Spinal cord (tissue), 9 donors: ENCODE measurements at regions not wholly inside any gene's neighbourhood (a gene's known extent, or its start where the extent isn't known, plus 50 kb on each side); places are given as distances from the start of the nearest gene placed in this dataset.
"Not testable (repeated sequence)": the region's sequence is repeated elsewhere in the genome, so short reads cannot be mapped to it uniquely, and the experiment has no call there.

Source experiments
- DNase-seq, 6 donors: peaks; one replicate each; pipeline versions ENCODE4 v3.0.0 to v3.0.0-alpha.2; 2013 to 2015; ENCODE audit warnings: low spot score in 6 of 6, low read depth in 4 of 6
- H3K27ac ChIP-seq: one replicate; pipeline ENCODE4 v1.5.1; 2013; ENCODE audit warnings: low read depth, low read length, control low read depth
- H3K27me3 ChIP-seq: one replicate; pipeline ENCODE4 v1.6.1; 2013; ENCODE audit warnings: low read length; ENCODE audit not compliant: control insufficient read depth, insufficient read depth
- H3K36me3 ChIP-seq: one replicate; pipeline ENCODE4 v1.6.1; 2013; ENCODE audit warnings: low read length; ENCODE audit not compliant: control insufficient read depth, insufficient read depth
- H3K4me1 ChIP-seq: one replicate; pipeline ENCODE4 v1.6.1; 2013; ENCODE audit warnings: low read length; ENCODE audit not compliant: control insufficient read depth, insufficient read depth
- H3K4me3 ChIP-seq: one replicate; pipeline ENCODE4 v1.5.1; 2013; ENCODE audit warnings: low read depth, low read length, control low read depth
- H3K9me3 ChIP-seq: one replicate; pipeline ENCODE4 v1.6.1; 2013; ENCODE audit warnings: low read length; ENCODE audit not compliant: control insufficient read depth, insufficient read depth
- WGBS: methylation state at CpG from one replicate; pipeline ENCODE4 v1.1.5; 2013; ENCODE audit warnings: missing lambda C conversion rate; ENCODE audit not compliant: insufficient coverage; 5-methylcytosine and 5-hydroxymethylcytosine counted together
- donor health status: healthy.

DNA sequence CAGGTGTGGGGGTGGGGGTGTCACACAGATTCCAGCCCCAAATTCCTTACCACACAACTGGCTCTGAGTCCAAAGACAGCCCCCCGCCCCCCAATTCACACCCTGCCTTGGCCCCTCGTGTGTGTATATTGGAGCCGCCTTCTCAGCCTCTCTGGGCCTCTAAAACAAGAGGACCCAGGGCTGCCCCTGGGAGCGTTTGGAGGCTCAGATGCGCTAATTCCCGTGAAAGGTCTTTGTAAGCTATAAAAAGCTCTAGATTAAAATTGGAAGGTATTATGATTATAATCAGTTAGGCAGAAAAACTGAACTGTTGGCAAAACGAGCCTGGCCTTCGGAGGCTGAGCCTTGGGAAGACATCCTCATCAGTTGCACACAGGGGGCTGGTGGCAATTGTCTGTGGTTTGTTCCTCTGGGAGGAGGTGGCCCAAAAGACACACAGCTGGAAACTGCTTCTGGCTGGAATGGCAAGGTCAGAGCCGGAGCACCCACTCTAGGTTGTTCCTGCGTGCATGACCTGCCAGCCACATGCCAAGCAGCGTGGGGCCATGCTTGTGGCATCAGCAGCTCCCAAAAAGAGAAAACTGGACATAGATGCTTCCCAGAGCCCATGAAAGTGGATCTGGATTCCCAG lies 118.5 kb downstream of the PHETA1 start:
- 62% methylated on average over 9 of the region's 11 CpGs for WGBS
- Histone ChIP-seq H3K4me3 (no peak overlapping the region), H3K36me3 (no peaks in the 10 kb centered on the region), H3K27me3 (no peaks in the 10 kb centered on the region), H3K27ac (no peak overlapping the region), H3K9me3 (no peaks in the 10 kb centered on the region), H3K4me1 (peaks cover 18% of the 10 kb centered on the region)
- no peak for DNase-seq

DNA sequence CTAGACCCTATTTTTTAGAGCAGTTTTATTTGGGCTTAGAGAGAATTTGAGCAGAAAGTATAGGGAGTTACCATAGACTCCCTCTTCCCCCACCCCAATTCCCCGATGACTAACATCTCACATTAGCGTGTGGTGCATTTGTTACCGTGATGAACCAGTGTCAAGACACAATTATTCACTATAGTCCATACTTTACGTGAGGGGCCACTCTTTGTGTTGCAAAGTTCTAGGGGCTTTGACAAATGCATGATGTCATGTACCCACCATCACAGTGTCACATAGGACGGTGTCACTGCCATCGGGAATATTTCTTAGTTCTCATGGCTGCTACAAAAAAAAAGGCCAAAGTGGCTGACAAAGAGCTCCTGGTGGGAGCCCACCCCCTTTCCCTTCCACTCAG lies 119.1 kb downstream of the PHETA1 start:
- DNase-seq: no peak
- no peak overlapping the region for H3K4me3 ChIP-seq
- peaks cover 18% of the 10 kb centered on the region for H3K4me1 ChIP-seq
- no peak overlapping the region for H3K27ac ChIP-seq
- H3K36me3 ChIP-seq: no peaks in the 10 kb centered on the region
- H3K9me3 ChIP-seq: no peaks in the 10 kb centered on the region
- no peaks in the 10 kb centered on the region for H3K27me3 ChIP-seq
- 77% methylated on average over 4 of the region's 6 CpGs for WGBS

DNA sequence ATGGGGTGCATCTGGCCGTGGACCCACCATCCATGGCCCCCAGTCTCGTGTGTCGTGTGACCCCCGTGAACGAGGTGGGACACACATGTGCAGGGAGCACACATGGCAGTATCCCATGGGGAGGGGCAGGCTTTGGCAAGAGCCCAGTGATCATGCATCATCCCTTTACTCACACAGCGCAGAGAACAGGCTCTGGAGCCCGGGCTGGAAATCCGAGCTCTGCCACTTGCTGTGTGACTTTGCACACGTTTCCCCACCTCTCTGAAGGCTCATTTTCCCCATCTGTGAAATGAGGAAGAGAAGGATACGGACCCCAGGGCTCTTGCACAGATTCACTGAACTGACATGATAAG lies 119.9 kb downstream of the PHETA1 start:
- peak in 1 of 6 donors; percentile 84 for DNase-seq
- no peak overlapping the region for H3K27ac ChIP-seq
- no peaks in the 10 kb centered on the region for H3K36me3 ChIP-seq
- H3K4me3 ChIP-seq: no peak overlapping the region
- H3K4me1 ChIP-seq: peaks cover 18% of the 10 kb centered on the region
- H3K9me3 ChIP-seq: no peaks in the 10 kb centered on the region
- WGBS: 55% methylated on average over 7 of the region's 10 CpGs
- H3K27me3 ChIP-seq: no peaks in the 10 kb centered on the region

GRCh38 chr12:111248236-111249017 lies 120.5 kb downstream of the PHETA1 start:
- Histone ChIP-seq H3K4me3 (no peak overlapping the region), H3K27me3 (no peaks in the 10 kb centered on the region), H3K9me3 (no peaks in the 10 kb centered on the region), H3K27ac (no peak overlapping the region), H3K4me1 (peaks cover 18% of the 10 kb centered on the region), H3K36me3 (no peaks in the 10 kb centered on the region)
- peak in 2 of 6 donors; percentile 64 to 91 for DNase-seq
- 48% methylated on average over 11 of the region's 13 CpGs for WGBS

DNA sequence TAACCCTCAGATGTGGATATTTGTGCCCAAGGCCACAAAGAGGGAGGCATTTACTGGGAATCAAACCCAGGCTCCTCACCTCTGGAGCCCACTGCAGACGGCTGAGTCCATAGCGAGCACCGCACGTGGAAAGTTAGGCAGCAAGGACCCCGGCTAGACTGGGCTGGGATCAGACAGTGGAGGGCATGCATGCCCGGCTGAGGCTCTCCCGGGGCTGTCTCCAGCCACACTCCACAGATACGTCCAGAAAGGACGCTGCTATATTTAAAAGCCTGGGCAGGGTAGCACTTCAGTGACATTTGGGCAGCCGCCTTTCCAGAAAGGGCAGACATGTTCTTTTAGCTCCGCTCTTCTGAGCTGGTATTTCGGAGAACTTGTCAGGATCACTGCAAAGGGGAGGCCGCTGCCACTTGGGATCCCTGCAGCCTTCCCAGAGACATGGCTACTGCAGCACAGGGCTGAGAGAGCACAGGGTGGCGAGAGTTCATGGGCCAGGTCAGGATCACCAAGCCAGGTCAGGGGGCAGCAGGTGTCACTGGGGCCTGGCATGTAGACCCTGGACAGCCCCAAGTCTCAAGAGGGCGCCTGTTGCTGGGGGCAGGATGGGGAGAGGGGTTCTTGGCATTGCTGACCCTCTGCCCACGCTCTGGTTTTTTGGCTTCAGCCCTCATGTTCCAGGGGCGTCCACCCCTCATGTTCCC lies 121.7 kb downstream of the PHETA1 start:
- WGBS: 87% methylated on average over 16 of the region's 17 CpGs
- Histone ChIP-seq H3K4me1 (peaks cover 18% of the 10 kb centered on the region), H3K9me3 (no peaks in the 10 kb centered on the region), H3K27ac (no peak overlapping the region), H3K4me3 (no peak overlapping the region), H3K27me3 (no peaks in the 10 kb centered on the region), H3K36me3 (no peaks in the 10 kb centered on the region)
- DNase-seq: no peak

DNA sequence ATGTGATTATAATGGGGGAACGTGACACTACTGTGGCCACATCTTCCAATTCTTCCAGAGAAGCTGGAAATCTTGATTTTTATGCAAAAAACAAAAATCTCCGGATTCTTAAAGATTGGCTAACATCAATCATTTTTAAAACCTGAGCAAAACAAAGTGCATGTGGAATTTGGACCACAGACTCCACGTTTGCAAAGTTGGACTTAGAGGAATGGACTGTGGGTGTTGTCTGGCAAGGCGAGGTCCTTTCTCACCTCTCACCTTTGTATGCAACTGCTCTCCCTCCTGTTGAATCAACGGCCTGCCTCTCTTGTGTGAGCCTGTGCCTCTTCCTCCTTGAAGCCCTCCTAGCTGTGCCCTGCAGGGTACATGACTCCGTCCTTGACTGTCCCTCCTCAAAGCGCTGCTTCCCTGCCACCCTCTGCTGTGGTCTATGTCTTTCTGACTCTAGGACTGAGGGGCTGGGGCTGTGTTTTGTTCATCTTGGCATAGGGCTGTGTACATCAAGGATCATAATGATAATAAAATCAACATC lies 122.4 kb downstream of the PHETA1 start:
- no peaks in the 10 kb centered on the region for H3K27me3 ChIP-seq
- DNase-seq: no peak
- WGBS: 86% methylated on average over 1 of the region's 7 CpGs

DNA sequence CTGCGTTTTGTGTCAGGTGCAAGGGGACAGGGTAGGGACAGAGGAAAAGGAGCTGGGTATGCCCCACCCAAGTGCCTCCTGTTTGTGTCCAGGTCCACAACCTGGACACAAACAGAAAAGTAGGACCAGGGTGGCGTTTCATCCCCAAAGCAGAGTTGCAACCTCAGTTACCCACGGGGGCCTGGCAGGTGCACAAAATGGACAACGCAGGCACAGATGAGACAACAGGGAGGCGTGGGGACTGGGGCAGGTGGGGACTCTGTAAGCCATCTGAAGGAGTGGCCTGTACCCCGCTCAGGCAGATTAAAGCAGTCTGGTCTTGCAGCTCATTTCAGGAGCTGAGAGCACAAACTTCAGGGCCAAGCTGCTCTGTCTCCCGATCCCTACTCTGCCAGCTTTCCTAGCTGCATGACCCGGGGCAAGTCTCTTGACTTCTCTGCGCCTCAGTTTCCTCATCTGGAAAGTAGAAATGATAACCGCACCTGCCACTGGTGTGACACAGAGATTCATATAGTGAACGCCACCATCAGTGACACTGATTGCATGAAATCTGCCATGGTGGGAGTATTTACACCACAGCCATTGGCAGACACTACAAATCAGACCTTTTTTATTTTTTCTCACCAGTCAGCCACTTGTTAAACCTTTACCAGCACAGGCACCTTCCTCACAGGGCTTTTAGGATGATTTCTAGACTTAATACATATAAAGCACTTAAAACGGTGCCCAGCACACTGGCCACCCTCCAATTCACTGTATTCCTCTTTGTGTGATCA lies 123.0 kb downstream of the PHETA1 start:
- no peaks in the 10 kb centered on the region for H3K36me3 ChIP-seq
- no peaks in the 10 kb centered on the region for H3K27me3 ChIP-seq
- no peak for DNase-seq
- no peak overlapping the region for H3K27ac ChIP-seq
- H3K4me3 ChIP-seq: no peak overlapping the region
- WGBS: 94% methylated on average over 11 of the region's 12 CpGs
- H3K4me1 ChIP-seq: peaks cover 18% of the 10 kb centered on the region
- no peaks in the 10 kb centered on the region for H3K9me3 ChIP-seq

More for the DNA sequence above, 122.4 kb downstream of the PHETA1 start:
- Histone ChIP-seq H3K4me1 (peaks cover 18% of the 10 kb centered on the region), H3K9me3 (no peaks in the 10 kb centered on the region), H3K27ac (no peak overlapping the region), H3K4me3 (no peak overlapping the region), H3K36me3 (no peaks in the 10 kb centered on the region)

GRCh38 chr12:111244673-111245072 lies 124.2 kb downstream of the PHETA1 start:
- DNase-seq: no peak
- H3K36me3 ChIP-seq: no peaks in the 10 kb centered on the region
- H3K9me3 ChIP-seq: no peaks in the 10 kb centered on the region
- H3K4me1 ChIP-seq: peaks cover 10% of the 10 kb centered on the region
- no peak overlapping the region for H3K27ac ChIP-seq
- no peak overlapping the region for H3K4me3 ChIP-seq
- no peaks in the 10 kb centered on the region for H3K27me3 ChIP-seq

- not testable (repeated sequence) for H3K27me3 ChIP-seq, H3K4me1 ChIP-seq, H3K36me3 ChIP-seq, H3K27ac ChIP-seq, H3K9me3 ChIP-seq, DNase-seq, H3K4me3 ChIP-seq
- WGBS: no CpG with 5 or more reads among the region's 1 CpG
These were observed 126.1 kb downstream of the PHETA1 start for GRCh38 chr12:111242817-111243216.
